ENCODE measurements at regions not wholly inside any gene's neighbourhood (a gene's known extent, or its start where the extent isn't known, plus 50 kb on each side); places are given as distances from the start of the nearest gene placed in this dataset.
"Not testable (repeated sequence)": the region's sequence is repeated elsewhere in the genome, so short reads cannot be mapped to it uniquely, and the experiment has no call there.

GRCh38 chr10:34058845-34059614 is 724.6 kb upstream of the NRP1 start:
- ATAC-seq (no peak), DNase-seq (ENCODE audit: low spot score) (no peak)

DNA sequence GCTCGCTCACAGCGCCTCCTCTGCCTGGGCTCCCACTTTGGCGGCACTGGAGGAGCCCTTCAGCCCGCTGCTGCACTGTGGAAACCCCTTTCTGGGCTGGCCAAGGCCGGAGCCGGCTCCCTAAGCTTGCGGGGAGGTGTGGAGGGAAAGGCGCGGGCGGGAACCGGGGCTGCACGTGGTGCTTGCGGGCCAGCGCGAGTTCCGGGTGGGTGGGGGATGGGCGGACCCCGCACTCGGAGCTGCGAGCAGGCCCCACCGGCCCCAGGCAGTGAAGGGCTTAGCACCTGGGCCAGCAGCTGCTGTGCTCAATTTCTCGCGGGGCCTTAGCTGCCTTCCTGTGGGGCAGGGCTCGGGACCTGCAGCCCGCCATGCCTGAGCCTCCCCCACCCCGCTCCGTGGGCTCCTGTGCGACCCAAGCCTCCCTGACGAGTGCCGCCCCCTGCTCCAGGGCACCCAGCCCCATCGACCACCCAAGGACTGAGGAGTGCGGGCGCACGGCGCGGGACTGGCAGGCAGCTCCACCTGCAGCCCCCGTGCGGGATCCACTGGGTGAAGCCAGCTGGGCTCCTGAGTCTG is 721.0 kb upstream of the NRP1 start:
- not testable (repeated sequence) for ATAC-seq; DNase-seq (ENCODE audit: low spot score)

DNA sequence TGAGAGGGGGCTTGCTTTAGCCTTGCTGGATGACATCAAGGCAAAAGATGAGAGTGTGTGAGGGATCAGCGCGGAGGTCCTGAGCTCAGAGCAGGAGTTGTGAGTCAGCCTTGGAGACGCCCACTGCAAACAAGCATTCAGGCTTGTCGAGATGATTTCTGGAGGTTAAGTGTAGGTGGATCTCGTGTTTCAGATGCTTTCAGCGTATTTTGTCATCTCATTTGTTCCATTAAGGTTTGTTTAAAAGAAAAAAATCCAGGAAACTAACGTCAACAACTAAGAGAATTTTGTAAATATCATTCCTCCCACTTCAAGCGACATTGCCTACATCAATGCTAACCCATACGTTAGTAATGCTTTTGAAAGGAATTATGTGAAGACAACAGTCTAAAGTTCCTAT is 715.4 kb upstream of the NRP1 start:
- DNase-seq (ENCODE audit: low spot score) = no peak
- no peak for ATAC-seq

- ATAC-seq (no peak), DNase-seq (ENCODE audit: low spot score) (no peak)
Observed at GRCh38 chr10:34049469-34049868, 715.0 kb upstream of the NRP1 start.

- DNase-seq (ENCODE audit: low spot score) (no peak), ATAC-seq (no peak)
Observed at GRCh38 chr10:34047389-34047788, 712.9 kb upstream of the NRP1 start.

GRCh38 chr10:34046506-34047034 is 712.1 kb upstream of the NRP1 start:
- DNase-seq (ENCODE audit: low spot score) (no peak), ATAC-seq (no peak)

DNA sequence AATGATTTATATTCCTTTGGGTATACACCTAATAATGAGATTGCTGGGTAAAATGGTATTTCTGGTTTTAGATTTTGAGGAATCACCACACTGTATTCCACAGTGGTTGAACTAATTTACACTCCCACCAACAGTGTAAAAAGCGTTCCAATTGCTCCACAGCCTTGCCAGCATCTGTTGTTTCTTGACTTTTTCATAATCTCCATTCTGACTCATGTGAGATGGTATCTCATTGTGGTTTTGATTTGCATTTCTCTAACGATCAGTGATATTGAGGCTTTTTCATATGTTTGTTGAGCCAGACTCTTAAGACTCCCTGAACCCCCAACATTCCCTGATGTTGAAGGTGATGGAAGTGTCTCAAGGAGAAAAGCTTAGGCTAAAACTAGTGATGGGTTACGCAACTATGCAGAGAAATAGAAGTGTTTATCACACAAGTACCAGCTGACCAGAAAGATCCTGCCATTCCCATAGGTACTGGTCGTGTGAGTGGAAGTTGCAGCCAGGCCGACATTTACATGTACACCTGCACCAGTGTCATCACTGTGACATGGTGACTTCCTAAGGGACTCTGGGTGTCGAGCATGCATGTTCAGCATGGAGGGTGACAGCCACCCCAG is 711.2 kb upstream of the NRP1 start:
- ATAC-seq = no peak
- no peak for DNase-seq (ENCODE audit: low spot score)

DNA sequence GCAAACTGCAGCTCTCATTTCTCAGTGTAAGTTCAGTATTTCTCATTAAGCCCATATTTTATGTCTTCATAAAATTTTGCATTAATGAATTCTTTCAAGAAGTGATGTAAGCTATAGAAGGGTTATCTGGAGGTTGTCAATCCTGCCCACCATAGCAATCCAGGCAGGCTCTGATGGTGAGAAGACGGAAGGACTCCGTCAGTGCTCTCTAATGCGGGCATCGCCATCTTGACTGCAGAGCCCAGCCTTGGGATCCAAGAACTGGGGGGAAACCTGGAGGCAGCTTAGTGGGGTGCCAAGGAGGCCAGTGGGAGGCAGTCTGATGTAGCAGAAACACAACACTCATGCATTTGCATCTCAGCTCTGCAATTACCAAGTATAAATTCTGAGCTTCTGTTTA is 707.4 kb upstream of the NRP1 start:
- DNase-seq (ENCODE audit: low spot score) = no peak

GRCh38 chr10:34037499-34037898 is 703.0 kb upstream of the NRP1 start:
- DNase-seq (ENCODE audit: low spot score) = no peak
- no peak for ATAC-seq

More for the DNA sequence above, 707.4 kb upstream of the NRP1 start:
- ATAC-seq = no peak

DNA sequence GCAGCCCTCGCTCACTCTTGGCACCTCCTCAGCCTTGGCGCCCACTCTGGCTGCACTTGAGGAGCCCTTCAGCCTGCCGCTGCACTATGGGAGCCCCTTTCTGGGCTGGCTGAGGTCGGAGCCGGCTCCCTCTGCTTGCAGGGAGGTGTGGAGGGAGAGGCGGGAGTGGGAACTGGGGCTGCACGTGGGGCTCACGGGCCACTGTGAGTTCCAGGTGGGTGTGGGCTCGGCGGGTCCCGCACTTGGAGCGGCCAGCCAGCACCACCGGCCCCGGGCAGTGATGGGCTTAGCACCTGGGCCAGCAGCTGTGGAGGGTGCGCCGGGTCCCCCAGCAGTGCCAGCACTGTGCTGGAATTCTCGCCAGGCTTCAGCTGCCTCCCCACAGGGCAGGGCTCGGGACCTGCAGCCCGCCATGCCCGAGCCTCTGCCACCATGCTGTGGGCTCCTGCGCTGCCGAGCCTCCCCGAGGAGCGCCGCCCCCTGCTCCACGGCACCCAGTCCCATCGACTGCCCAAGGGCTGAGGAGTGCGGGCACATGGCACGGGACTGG is 700.8 kb upstream of the NRP1 start:
- not testable (repeated sequence) for DNase-seq (ENCODE audit: low spot score)

GRCh38 chr10:34033078-34033477 is 698.6 kb upstream of the NRP1 start:
- ATAC-seq = no peak
- no peak for DNase-seq (ENCODE audit: low spot score)

More for the DNA sequence above, 700.8 kb upstream of the NRP1 start:
- ATAC-seq = not testable (repeated sequence)

GRCh38 chr10:34032564-34032963 is 698.1 kb upstream of the NRP1 start:
- no peak for DNase-seq (ENCODE audit: low spot score)
- ATAC-seq = no peak

GRCh38 chr10:34031400-34031799 is 696.9 kb upstream of the NRP1 start:
- peak; percentile 50 for DNase-seq (ENCODE audit: low spot score)
- ATAC-seq = peak; percentile 80

GRCh38 chr10:34029455-34029854 is 695.0 kb upstream of the NRP1 start:
- no peak for ATAC-seq
- no peak for DNase-seq (ENCODE audit: low spot score)

GRCh38 chr10:34028936-34029335 is 694.5 kb upstream of the NRP1 start:
- no peak for DNase-seq (ENCODE audit: low spot score)
- ATAC-seq = no peak

DNA sequence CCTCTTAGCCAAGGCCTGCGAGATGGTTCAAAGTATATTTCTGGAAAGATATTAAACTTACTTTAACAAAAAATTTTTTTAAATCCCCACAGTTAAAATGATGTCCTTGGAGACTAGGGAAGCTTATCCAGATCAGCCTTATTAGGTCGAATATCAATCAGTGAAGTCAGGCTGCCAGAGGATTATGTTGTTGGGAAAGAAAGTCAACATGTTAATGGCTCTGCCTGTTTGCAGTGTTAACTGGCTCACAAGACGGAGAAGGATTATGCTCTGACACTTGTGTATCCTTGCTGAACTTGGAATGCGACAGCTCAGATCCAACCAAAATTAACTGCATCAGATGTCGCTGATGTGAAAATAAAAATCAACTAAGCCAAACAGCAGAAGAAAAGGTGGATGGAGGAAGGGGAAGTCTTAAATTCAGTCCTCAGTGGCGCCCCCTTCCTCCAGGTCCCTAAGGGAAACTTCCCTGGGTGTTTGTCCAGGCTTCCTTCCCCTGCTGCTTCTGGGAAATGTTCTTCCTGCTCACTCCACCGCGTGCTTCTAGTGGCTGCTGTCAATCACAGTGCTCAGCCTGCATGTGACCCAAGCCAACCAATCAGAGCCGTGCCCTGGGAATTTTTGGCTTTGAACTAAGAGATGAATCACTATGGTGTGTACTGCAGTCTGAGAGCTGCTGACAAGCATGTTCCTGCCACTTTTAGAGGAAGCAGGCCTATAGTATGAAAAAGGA is 690.4 kb upstream of the NRP1 start:
- DNase-seq (ENCODE audit: low spot score) (no peak), ATAC-seq (no peak)

GRCh38 chr10:34024282-34024681 is 689.8 kb upstream of the NRP1 start:
- ATAC-seq = no peak

GRCh38 chr10:34022195-34022594 is 687.7 kb upstream of the NRP1 start:
- ATAC-seq (no peak), DNase-seq (ENCODE audit: low spot score) (no peak)

More at GRCh38 chr10:34024282-34024681, 689.8 kb upstream of the NRP1 start:
- no peak for DNase-seq (ENCODE audit: low spot score)

- ATAC-seq (no peak), DNase-seq (ENCODE audit: low spot score) (no peak)
Observed at GRCh38 chr10:34018784-34019183, 684.3 kb upstream of the NRP1 start.

DNA sequence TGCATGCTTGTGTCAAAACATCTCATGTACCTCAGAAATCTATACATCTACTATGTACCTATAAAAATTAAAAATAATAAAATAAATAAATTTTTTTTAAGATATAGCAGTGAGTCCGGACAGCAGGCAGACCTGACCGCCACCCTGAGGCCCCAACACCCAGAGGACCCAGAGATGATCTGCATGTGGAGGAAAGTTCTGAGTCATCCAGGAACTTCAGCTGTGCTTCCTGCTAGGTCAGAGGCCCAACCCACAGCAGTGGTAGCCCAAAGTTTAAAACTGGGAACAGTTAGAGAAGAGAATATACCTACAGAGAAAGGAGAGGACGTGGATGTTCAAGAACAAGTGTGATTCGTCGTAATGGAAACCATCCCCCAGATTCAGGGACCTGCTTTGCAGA is 683.7 kb upstream of the NRP1 start:
- DNase-seq (ENCODE audit: low spot score) (no peak), ATAC-seq (no peak)

DNA sequence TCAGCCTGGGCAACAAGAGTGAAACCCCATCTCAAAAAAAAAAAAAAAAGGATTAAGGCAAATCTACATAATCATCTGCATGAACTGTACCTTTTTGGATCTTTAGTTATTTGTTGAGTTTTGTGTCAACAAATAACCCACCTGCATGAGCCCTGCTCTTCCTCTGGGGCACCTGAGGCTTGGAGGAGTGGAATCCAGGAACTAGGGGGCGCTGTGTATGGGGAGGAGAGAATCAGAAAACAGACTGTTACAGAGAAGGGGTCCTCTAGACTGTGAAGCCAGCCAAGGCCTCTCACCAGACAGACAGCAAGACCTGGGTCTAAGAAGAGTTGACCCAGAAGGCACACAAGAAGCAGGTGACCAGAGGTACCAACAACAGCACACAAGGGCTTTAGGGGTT is 682.8 kb upstream of the NRP1 start:
- ATAC-seq (no peak), DNase-seq (ENCODE audit: low spot score) (no peak)

All from left lobe of liver (tissue), 2 donors.